ENCODE measurements at regions not wholly inside any gene's neighbourhood (a gene's known extent, or its start where the extent isn't known, plus 50 kb on each side); places are given as distances from the start of the nearest gene placed in this dataset.
"Not testable (repeated sequence)": the region's sequence is repeated elsewhere in the genome, so short reads cannot be mapped to it uniquely, and the experiment has no call there.

DNA sequence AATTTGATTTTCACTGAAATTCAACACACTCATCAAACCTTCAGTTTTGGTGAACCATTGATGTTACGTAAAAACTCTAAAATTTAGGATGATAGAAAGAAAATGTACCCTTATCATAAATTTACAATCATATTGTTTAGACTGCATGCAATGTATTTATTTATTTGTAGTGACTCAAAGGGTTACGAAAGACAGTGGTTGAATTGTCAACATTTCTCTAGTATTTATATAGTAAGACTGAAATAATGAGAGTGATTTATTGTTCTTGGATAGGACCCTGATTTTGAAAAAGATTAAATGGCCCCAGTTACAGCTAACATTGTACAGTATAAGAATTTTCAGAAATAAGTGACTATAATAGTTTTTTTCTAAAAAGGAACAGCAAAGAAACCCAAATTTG lies 591.5 kb downstream of the RFPL4B start:
- DNase-seq, result no peak

GRCh38 chr6:112939563-112939962 lies 592.4 kb downstream of the RFPL4B start:
- DNase-seq, result no peak

DNA sequence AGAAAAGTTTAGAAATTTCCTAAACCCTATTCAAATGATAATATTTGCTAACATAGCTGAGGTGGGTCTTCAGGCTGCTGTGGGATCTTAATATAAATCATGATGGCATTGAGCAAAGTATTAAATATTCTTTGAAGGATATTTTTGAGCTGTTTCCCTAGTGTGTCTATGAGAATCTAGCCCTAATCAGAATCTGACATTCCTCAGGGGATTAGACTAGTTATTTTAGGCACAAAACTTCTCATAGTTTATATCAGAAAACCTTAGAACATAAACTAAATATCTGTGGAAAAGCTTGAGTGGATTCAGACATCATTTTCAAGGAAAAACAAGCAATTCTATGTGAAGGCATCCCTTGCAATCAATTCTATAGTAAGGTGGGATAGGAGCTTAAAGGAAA lies 594.5 kb downstream of the RFPL4B start:
- DNase-seq, result no peak

DNA sequence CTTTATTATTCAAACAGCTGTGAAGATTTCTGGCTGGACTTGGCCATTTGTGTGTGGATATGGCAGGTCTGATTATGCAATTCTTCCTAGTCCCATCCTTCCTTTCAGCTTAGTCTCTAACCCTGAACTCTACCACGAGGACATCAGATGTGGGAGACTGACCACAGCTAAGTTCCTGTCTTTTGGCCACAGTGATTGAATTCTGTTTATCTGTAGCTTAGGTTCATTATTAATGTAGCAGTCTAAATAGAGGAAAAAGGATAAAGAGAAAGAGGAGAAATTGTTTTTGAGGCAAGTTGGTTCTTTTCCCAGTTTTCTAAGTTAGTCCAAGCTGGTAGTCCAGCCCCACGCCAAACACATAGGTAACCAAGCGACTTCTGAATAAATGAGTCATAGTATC lies 598.9 kb downstream of the RFPL4B start:
- DNase-seq, result no peak

DNA sequence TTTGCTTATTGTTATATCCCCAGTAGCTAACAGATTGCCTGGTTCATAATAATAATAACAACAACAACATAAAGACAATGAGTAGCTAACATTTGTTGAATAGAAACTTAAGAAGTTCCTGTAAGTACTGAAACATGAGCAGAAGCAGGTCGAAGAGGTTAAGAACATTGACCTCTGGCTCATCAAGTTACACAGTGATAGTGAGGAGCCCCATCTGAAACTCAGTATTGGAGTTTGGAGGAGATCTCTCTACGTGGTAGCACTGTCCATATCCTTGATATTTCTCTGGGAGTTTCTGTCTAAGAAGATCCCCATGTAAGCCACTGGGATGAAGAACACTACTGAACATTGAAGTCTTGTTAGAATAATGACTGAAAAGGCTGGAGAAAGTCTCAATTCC lies 600.4 kb downstream of the RFPL4B start:
- DNase-seq, result no peak

- DNase-seq, result no peak
Observed at GRCh38 chr6:112951829-112952228, 604.7 kb downstream of the RFPL4B start.

DNA sequence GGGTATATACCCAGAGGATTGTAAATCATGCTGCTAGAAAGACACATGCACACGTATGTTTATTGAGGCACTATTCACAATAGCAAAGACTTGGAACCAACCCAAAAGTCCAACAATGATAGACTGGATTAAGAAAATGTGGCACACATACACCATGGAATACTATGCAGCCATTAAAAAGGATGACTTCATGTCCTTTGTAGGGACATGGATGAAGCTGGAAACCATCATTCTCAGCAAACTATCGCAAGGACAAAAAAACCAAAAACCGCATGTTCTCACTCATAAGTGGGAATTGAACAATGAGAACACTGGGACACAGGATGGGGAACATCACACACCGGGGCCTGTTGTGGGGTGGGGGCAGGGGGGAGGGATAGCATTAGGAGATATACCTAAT lies 608.6 kb downstream of the RFPL4B start:
- DNase-seq, result not testable (repeated sequence)

- no peak for DNase-seq
Observed at GRCh38 chr6:112956696-112957535, 609.8 kb downstream of the RFPL4B start.

GRCh38 chr6:112957536-112957916 lies 610.4 kb downstream of the RFPL4B start:
- no peak for DNase-seq

GRCh38 chr6:112960130-112960529 lies 613.0 kb downstream of the RFPL4B start:
- DNase-seq, result not testable (repeated sequence)

DNA sequence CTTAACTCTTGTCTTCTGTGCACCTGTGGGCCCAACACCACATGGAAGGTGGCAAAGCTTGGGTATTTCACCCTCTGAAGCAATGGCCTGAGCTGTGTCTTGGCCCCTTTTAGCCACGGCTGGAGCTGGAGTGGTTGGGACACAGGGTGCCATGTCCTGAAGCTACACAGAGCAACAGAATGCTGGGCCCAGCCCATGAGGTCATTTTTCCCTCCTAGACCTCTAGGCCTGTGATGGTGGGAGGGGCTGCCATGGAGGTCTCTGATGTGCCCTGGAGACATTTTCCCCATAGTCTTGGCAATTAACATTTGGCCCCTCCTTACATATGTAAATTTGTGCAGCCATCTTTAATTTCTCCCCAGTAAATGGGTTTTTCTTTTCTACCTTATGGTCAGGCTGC lies 620.8 kb downstream of the RFPL4B start:
- DNase-seq, result no peak

- DNase-seq, result no peak
Observed at GRCh38 chr6:112971651-112972050, 624.5 kb downstream of the RFPL4B start.

DNA sequence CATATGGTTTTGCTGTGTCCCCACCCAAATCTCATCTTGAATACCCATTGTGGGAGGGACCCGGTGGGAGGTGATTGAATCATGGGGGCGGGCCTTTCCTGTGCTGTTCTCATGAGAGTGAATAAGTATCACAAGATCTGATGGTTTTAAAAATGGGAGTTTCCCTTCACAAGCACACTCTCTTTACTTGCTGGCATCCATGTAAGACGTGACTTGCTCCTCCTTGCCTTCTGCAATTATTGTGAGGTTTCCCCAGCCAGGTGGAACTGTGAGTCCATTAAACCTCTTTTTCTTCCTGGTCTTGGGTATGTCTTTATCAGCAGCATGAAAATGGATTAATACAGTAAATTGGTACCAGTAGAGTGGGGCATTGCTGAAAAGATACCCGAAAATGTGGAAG lies 627.8 kb downstream of the RFPL4B start:
- DNase-seq, result not testable (repeated sequence)

- DNase-seq, result not testable (repeated sequence)
Observed at GRCh38 chr6:112976579-112976978, 629.4 kb downstream of the RFPL4B start.

- no peak for DNase-seq
Observed at GRCh38 chr6:112979830-112980229, 632.7 kb downstream of the RFPL4B start.

- DNase-seq, result no peak
Observed at GRCh38 chr6:112980676-112981075, 633.5 kb downstream of the RFPL4B start.

- DNase-seq, result no peak
Observed at GRCh38 chr6:112983713-112984261, 636.7 kb downstream of the RFPL4B start.

DNA sequence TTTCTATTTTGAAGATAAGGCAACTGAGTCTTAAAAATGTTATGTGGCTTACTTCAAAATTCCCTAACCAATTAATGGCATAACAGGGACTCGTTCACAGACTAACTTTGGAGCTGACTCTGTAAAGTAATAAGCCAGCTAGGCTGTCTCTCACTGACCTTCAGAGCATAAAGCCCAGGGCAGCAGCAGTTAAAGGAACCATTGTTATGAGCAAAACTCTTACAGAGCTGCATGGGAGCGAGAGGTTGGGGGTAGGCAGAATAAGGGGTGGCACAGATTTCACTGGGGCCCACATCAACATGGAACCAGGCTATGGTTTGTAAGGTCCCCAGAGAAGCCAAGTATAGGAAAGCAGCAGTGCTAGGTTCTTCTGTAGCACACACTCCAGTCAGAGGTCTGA lies 637.8 kb downstream of the RFPL4B start:
- DNase-seq, result no peak

DNA sequence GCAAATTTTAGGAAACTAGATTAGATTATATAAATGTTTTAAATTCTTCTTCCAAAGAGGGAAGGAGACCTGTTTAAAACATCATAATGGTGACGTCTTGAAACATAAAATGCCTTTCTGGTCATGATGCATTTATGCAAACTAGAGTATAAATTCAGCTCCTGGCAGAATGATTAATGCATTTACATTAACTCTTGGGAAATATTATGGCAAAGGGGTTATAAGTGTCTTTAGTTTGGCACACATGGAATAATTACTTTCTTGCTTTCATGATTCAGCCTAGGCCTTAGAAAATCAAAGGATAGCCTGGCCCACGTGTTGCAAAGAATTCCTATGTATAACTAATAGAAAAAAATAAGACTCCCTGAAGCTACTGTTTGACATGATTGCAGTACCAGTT lies 639.2 kb downstream of the RFPL4B start:
- DNase-seq, result no peak

- DNase-seq, result no peak
Observed at GRCh38 chr6:112988748-112989147, 641.6 kb downstream of the RFPL4B start.

- no peak for DNase-seq
Observed at GRCh38 chr6:112990971-112991370, 643.8 kb downstream of the RFPL4B start.

GRCh38 chr6:112991912-112992311 lies 644.8 kb downstream of the RFPL4B start:
- DNase-seq, result no peak

DNA sequence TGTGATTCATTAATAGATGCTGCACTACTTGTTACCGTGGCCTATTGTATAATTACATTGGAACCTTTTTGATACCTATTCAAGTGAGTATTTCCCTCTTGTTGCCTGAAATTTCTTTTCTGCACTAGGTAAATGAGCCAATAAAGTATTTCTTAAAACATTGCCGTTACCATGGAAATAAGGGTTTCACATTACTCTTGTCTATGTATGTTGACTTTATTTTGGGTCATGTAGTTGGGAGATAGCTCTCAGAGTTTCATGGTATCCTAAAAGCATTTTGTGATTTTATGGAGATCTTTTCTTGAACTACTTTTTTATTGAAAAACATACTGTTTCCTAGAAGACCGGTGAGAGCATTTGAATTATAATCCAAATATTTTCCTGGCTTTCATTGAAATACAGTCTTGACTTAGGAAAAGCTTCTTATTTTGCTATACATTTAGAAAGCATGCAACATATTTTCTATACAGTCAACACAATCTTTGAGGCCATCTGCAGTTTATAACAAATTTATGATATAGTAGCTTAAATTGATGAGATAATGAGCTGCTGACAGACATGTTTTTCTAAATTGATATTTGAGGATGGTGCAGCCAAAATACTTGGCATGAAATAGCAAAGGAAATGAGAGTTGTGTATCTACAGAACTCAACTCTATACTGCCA lies 650.4 kb downstream of the RFPL4B start:
- DNase-seq, result no peak

DNA sequence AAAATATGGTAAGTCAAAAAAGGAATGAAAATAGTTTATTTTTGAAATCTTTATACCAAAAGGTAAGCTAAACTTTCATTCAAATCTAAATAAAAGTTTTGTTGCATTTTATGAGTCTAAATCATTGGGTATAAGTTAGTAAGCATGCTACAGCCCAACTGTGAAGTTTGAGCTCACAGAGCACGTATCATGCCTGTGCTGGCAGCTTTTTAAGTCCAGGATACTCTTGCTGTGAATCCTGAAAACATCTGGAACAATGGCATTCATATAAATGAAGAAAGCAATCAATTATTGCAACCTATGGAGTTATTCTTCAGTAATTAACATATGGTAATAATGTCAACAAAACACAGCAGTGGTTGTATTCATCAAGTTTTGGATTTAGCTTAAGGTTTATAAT lies 656.9 kb downstream of the RFPL4B start:
- DNase-seq, result no peak
